RKO (cell line): ENCODE measurements at regions not wholly inside any gene's neighbourhood (a gene's known extent, or its start where the extent isn't known, plus 50 kb on each side); places are given as distances from the start of the nearest gene placed in this dataset.
"Not testable (repeated sequence)": the region's sequence is repeated elsewhere in the genome, so short reads cannot be mapped to it uniquely, and the experiment has no call there.

Experiments
- DNase-seq: peaks from one replicate; pipeline ENCODE4 v3.0.0-alpha.2; 2016; ENCODE audit warnings: low spot score

DNA sequence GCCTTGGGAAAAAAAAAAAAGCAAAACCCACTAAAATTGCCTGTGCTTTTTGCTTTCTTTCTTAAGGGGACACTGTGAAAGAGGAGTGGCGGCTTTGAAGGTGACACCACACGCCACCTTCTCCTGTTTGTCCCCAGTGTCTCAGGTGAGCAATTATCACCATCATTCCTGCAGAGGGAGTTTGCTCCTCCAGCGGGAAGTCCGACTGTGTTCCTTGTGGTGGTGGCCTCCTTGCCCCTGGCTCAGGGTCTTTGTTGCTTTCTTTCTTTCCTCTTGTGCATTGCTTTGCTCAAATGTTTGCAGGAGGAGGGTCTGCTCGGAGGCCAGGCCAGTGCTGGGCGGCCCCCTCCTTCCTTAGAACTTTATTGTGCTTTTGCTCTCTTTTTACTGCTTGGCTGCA is 164.3 kb upstream of the CXCR4 start:
- DNase-seq, result no peak

DNA sequence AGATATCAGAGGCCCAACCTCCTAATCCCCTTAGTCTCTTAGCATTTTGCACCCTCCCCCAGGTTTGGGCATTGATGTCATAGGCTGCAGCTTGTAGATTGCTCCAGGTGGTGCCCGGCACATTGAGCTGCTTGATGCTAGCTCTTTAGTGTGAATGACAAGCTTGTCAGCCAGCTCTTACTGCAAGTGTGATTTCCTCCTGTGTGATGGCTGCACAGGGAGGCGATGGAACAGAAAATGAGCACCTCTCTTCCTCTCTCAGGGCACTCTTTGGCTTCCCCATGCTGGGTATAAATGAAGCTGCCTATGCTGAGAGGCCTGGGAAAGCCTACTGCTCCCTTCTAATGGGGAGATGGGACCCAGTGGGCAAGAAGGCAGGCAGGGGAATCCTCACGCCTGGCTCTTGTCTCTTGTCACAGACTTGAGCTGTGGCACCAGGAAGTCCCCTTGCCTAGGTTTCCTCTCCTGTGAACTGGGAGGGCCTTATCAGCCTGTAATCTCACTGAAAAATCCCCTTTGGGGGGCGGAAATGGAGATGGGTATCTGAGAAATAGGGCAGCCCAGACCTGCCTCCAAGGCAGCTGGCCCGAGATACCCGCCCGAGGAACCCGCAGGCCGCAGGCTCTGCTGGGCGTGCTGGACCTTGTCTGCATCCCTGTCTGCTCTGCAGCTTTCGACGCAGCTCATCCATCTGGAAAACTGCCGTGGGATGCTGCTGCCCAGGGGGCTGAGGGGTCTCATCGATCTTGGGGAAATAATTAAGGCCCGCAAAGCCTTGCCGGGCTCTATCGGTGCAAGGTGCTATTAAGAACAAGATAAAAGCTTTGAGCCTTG is 163.5 kb upstream of the CXCR4 start:
- DNase-seq, result no peak

DNA sequence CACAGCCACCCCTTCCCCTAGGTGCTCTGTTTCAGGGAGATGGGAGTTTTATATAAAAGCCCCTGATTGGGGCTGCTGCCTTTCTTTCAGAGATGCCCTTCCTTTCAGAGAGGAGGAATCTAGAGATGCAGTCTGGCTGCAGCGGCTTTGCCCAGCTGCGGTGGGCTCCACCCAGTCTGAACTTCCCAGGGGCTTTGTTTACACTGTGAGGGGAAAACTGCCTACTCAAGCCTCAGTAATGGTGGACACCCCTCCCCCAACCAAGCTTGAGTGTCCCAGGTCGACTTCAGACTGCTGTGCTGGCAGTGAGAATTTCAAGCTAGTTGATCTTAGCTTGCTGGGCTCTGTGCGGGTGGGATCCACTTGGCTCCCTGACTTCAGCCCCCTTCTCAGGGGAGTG is 148.4 kb upstream of the CXCR4 start:
- not testable (repeated sequence) for DNase-seq

DNA sequence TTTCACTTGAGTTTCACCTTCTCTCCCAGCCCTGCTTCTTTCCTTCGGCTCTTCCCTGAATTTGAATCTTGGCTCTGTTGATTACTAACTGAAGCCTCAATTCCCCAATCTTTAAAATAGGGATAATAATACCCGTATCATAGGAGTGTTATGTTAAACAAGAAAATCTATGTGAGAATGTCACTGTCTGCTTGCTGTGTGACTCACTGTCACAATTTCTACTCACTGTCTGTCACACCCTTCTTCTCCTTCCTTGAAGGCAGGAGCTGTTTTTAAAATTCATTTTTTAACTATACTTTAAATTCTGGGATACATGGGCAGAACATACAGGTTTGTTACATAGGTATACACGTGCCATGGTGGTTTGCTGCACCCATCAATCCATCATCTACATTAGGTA is 141.6 kb upstream of the CXCR4 start:
- DNase-seq, result no peak

DNA sequence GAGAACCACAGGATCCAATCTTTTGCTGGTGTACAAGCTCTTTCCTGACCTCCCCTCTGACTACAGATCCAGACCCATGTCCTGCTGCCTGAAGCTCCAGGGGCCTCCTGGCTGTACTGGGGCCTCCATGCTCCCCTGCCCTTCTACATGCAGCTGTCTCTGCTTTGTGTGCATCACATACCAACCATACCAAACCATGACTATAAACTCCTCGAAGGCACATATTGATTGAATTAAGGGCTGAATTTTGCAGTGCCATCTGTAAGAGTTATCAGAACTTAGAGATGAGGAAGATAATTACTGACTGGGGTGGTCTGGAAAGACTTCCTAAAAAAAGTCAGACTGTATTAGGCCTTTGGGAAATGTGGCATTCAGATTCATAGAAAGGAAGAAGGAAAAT is 139.9 kb upstream of the CXCR4 start:
- no peak for DNase-seq

DNA sequence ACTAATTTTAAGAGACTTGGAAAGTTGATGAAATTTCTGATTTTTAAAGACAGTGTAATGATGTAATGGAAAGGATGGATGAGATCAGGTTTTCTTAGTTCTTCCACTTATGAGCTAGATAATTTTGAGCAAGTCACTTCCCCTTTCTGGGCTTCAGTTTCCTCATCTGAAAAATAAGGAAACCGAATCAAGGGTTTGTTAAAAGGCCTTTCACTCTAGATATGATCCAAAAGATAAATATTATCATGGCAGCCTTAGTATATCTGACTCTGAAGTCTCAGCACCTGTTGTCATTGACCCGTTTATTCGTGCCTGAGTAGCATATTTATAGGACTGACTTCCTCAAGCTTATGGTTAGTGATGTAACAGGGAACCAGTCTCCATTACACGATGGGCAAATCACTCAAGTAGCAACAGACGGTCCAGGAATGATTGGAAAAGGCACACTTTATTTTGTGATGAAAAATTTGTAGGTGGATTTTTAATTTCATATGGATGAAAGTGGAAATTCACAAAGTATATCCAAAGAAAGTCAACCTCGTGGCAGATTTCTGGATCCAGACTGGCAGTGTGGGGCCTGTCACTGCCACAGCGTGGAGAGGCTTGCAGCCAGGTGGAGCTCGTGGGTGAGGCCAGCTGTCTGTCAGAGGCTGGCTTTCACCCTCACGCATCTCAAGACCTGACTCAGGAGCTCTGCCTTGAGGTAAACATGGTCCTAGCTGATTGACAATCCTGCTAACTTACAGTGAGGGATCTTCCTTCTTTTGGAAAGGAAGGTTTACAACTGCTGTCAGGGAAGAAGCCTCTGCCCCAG is 137.9 kb upstream of the CXCR4 start:
- DNase-seq, result no peak

DNA sequence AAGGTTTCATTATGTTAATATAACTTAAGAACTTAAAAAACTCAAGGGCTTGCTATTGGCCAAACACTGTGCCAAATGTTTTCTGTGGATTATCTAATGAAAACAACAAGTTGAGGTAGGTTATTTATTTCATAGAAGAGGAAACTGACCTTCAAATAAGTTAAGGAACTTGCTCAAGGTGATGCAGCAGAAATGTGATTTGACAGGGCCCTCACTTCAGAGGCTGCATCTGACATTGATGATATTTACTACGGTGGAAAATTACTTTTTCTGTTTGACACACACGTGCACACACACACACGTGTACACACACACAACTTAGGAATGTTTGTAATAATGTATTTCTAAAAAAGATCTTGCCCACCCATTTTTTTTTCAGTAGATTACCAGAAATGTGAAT is 137.2 kb upstream of the CXCR4 start:
- DNase-seq, result no peak

DNA sequence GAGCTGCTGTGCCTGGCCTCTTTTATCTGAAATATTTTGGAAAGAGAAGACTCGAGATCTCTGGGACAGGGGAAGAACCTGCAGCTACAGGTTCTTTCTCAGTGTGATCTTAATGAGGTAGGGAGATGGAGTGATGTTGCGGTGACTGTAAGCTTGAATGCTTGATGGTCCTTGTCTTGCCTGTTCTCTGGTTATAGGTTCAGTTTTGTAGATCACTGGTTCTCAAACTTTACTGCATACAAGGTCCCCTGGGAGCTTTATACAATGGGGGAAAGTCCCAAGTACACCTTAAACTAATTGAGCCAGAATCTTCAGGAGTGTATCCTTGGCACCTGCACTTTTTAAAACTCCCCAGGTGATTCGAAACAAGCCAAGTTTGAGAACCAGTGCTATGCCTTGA is 136.7 kb upstream of the CXCR4 start:
- no peak for DNase-seq

DNA sequence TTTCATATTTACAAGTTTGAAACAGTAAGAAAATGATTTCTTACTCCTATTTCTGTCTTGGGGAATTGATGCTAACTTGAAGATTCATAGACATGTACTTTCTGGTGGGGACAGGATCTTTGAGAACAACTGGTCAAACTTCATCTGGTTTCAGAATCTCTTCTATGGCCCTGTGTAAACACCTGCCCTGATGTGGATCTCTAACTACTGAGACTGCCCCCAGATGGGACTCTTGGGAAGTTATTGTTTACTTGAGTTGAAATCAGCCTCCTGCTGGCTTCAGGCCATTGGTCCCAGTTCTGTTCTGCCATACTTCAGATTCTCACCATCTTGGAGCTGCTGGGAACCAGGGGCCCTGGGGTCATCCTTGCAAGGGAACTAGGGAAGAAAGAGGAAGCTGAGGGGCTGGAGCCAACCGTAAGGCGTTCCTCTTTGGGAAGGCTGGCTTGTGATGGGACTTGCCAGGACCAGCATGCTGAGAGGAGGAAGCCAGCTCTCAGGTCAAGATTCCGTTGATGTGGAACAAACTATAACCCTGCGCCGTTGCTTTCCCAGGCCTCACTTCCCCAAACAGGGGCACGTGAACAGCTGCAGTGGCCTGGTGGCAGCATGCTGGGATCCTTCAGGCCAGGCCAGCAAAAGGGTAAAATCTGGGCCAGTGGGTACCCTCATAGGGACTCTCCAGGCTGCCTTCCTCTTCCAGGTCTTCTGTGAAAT is 135.5 kb upstream of the CXCR4 start:
- no peak for DNase-seq

DNA sequence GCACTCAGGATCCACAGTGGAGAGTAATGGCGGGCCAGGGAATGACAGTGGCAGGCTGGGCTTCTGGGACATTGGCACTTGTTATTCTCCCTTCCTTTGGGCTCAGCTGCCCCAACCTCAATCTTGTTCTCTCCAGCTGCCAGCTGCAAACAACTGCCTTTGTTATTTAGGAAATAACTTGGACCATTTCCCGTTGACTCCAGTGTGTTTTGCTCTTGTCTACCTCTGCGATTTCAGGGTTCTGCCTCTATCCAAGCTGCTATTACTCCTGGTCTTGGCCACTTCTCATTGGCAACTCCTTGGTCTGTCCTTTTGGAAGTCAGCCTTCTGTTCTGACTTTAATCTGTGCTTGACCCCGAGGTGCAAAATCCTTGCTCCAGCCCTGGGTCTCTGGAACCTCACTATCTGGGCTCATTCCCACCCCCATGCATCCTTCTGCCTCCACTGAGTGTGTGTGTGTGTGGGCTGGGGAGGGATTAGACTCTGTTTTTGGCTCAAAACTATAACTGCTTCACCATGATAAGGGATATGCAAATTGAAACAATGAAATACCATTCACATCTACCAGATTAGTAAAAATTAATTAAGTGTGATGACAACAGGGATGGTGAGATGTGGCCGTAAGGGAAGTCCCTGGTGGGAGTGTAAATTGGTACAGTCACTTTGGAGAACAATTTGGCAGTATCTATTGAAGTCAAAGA is 134.1 kb upstream of the CXCR4 start:
- no peak for DNase-seq

DNA sequence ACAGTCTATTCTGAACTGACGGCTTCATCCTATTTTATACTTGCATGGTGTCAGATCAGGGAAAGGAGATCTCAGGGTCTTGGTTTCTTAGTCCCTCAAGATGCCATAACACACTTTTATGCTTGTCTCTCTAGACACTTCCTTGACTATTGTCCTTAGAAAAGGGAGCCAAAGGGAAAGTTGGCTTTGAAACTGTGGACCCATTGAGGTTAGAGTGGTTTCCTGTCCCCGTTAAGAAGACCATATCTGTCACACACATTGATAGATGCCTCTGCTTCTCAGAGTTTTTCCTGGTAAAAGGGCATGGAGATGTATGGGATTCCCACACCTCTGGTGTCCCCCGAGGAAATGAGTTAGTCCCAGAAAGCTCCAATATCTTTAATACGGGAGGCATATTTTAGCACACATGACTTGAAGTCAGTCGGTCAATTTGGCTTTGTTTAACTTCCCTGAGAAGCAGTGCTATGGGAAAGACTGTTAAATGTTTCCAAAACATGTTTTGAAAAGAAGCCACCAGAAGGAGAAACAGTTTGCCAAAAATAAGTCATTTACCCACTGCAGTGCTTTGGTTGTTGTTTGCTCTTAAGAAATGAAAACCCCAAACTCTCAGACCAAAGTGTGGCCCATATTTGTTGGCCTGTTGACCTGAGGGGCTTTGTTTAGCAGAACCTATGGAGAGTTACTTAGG is 133.4 kb upstream of the CXCR4 start:
- DNase-seq, result no peak

DNA sequence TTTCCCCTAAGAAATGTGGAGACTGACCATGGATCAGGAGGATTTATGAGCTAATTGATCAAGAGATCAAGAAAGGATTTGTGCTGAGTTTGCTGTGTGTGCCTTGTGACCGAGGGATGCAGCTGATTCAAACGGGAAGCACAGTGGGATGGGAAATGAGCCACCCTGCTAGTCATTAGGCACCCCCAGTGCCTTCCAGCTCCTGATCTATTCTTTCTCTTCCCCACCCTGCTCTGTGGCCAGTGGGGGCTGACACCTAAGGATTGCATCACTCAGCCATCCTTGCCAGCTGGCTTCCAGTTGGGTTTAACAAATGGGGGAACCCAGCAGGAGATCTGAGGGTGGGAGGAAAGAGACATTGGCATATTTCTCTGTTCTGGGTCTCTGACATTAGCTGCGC is 132.2 kb upstream of the CXCR4 start:
- DNase-seq, result no peak

DNA sequence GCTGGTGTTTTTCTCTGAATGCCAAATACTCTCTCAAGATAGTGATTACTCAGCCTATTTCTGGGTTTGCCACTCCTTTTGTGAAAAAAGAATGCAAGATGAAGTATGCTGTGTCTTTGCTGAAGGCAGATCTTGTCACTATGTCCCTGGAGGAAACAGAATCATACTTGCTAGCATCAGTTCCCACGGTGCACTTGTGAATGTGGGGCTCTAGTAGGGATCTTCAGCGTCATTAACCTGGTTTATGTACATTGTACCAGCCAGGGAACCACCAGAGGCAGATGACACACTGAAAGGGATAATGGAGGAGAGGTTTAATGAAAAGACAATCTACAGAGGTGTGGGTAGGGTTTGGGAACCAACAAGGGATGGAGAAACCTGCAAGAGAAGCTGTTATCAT is 131.0 kb upstream of the CXCR4 start:
- no peak for DNase-seq

DNA sequence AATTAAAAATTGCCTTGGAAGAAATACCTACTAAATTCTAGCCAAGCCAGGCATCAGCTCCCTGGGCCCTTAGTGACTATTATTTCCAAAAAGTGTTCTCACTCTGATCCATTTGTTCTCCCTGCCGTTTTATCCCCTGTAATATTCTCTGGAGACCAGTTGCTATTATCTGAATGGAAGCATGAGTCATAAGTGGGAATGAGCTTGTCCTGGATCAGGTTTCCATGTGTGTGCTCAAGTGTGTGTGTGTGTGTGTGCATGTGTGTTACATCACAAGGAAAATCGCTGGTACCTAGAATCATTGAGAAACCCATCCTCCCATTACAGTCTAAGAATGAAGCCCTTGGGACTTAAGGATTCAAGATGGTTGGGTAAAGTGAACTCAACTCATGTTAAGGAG is 130.3 kb upstream of the CXCR4 start:
- DNase-seq, result no peak

DNA sequence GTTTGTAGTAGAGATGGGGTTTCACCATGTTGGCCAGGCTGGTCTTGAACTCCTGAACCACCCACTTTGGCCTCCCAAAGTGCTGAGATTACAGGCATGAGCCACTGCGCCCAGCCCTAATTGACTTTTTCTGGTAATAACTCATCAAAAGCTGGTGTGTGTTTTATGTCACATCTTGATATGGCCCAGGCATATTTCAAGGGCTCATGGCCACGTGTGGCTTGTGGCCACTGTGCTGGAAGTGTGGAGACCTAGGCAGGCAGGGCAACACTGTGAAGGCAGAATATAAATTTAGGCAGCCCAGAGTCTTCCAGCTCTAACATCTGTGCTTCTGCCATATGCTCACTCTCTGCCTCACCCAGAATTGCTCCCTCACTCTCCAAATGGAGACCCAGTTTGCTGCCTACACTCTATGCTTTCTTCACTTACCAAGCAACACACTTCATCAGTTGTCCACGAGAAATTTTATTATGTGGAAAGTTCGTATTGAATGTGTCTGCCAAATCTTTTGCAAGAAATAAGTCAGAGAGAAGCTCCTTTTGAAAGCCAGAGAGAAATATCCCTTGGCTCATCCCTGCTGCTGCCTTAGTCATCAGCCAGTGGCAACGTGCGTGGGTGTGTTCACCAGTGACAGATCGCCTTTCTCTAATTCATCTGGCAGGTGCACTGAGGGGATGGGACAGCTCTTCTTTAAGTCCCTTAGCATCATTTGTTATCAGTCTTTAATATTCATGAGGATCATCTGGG is 129.4 kb upstream of the CXCR4 start:
- peak; percentile 32 for DNase-seq

DNA sequence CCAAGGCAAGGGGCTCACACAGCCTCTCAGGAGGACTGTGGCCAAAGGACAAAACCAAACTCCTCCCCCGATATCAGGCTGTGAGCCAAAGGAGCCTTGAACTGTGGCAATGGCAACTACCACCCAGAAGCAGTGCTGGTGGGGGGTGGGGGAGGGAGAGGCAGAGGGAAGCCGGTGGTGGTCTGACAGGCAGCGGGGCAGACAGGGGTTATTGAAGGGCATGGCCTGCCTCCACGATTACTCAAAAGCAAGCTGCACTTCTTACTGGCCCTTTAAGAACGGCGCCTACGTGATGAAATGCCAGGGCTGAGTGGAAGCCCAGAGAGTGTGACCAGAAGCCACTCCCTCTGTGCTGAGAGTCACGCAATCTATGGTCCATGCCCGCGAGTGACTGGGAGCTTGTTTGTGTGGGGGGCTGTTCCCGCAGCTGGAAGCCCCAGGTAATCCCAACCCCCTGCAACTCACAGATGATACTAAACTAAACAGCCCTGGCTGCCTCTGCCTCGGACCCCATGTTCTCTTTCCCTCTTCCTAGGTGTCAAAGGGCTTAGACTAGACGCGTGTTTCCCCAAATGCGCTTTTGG is 128.2 kb upstream of the CXCR4 start:
- DNase-seq, result no peak

DNA sequence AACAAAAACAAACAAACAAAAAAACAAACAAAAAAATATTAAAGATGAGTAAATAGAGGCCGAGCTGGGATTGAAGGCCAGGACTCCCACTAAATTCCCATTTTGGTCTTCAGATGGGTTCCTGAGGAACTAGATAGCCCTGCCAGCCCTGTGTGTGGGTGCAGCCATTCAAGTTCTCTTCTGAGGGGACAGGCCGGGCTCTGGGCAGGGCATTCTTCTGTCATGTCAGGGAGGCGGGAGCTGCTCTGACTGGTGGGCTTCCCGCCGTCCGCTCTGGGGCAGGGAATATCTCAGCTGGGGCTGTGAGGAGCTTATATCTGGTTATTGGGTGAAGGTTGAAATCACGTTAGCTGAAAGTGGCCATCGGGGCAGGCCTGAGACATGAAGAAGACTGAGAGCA is 127.3 kb upstream of the CXCR4 start:
- no peak for DNase-seq

DNA sequence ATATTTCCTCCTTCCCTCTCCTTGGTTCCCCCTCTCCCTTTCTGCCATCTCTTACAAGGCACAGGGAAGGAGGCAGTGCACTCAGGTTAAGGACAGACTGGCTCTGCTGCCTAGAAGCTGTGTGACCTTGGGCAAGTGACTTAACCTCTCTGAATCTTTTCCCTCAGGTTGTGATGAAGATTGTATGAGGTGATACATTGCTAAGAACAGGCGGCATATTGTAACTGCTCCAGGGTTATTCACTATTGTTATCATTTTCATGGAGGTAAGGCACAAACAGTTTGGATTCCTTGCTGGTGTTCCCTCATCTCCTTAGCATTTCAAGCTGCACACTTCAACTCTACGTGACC is 126.6 kb upstream of the CXCR4 start:
- no peak for DNase-seq

DNA sequence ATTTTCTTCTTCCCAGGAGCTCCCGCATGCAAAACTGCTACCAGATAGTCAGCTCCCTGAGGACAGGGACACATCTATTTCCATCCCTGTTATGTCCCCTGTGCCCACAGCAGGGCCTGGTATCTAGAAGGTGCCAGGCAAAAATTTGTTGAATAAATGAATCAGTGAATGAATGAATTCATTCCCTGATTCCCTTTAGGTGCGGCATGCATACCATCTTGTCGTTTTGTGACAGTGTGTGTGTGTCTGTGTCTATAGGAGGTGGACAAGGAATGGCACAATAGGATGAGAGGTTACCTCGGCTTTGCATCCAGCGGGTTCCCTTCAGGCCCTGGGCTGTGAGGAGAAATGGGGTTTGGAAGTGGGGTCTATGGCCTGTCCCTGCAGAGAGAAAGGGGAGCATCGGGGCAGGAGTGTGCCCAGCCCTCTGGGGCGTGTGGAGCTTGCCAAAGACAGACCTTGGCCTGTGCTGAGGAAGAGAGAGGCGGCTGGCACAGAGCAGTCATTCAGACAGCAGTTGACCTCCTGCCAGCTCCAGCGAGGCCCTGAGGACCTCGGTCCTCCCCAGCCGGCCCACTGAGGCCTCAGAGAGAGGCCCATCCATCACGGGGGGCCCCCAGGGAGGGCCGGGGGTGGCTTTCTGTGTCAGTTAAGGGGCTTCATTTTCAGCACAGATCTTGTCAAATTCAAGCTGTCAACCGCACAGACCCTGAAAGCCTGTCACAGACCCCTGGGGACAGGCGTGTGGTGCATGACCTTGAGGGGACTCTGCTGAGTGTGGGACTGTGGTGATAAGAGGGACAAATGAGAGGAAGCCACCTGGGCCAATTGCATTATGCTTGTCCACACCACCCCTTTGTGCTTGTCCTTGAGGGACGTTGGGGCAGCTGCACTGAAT is 125.9 kb upstream of the CXCR4 start:
- no peak for DNase-seq
